ENCODE measurements at regions not wholly inside any gene's neighbourhood (a gene's known extent, or its start where the extent isn't known, plus 50 kb on each side); places are given as distances from the start of the nearest gene placed in this dataset.

- TF ChIP-seq CTCF (IDR thresholded peaks at IDR 0.05) (no peak), POLR2AphosphoS5 (IDR thresholded peaks at IDR 0.05) (no peak), POLR2A (IDR thresholded peaks at IDR 0.05) (no peak), EP300 (IDR thresholded peaks at IDR 0.05) (no peak)
Observed at GRCh38 chr4:171651071-171651470, 162.1 kb upstream of the GALNTL6 start.

Data from gastroesophageal sphincter (tissue), 3 donors.